WI38 (cell line): ENCODE measurements at regions not wholly inside any gene's neighbourhood (a gene's known extent, or its start where the extent isn't known, plus 50 kb on each side); places are given as distances from the start of the nearest gene placed in this dataset.
"Not testable (repeated sequence)": the region's sequence is repeated elsewhere in the genome, so short reads cannot be mapped to it uniquely, and the experiment has no call there.

Experiments
- H3K4me3 ChIP-seq: 2 replicates; pipeline ENCODE4 v1.5.1; 2011; ENCODE audit warnings: low read depth, mild to moderate bottlenecking, control low read depth, low read length
- CTCF ChIP-seq: IDR thresholded peaks from 2 replicates; pipeline ENCODE4 v1.5.1; 2012; ENCODE audit warnings: low read depth, mild to moderate bottlenecking, control low read depth, low read length

DNA sequence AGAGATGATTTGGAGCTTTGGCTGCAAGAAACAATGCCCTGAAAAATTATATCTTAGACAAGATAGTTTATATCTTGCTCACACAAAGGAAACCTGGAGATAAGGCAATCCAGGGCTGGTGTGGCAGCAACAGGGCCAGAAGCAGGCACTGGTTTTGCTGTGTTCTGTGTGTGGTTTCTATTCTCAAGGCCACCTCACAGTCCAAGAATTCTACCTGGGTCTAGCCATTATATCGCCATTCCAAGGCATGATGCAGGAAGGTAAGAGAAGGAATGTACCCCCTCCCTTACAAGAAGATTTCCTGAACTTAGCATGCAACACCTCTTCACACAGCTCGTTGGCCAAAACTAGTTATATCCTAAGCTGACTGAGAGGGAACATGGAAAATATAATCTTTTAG is 74.5 kb upstream of the MEGF10 start:
- TF ChIP-seq CTCF, result no peak
- no peak overlapping the region for H3K4me3 ChIP-seq

GRCh38 chr5:127216898-127217675 is 73.5 kb upstream of the MEGF10 start:
- no peak for TF ChIP-seq CTCF

DNA sequence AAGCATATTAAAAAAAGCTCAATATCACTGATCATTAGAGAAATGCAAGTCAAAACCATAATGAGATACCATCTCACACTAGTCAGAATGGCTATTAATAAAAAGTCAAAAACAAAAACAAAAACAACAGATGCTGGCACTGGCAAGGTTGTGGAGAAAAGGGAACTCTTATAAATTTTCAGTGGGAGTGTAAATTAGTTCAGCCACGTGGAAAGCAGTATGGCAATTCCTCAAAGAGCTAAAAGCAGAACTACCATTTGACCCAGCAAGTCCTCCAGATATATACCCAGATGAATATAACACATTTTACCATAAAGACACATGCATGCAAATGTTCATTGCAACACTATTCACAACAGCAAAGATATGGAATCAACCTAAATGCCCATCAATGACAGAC is 68.7 kb upstream of the MEGF10 start:
- H3K4me3 ChIP-seq, result not testable (repeated sequence)

More at GRCh38 chr5:127216898-127217675, 73.5 kb upstream of the MEGF10 start:
- H3K4me3 ChIP-seq, result no peak overlapping the region

- H3K4me3 ChIP-seq, result not testable (repeated sequence)
These were observed 67.9 kb upstream of the MEGF10 start for GRCh38 chr5:127222571-127223156.

- no peak overlapping the region for H3K4me3 ChIP-seq
- TF ChIP-seq CTCF, result no peak
These were observed 67.2 kb upstream of the MEGF10 start for GRCh38 chr5:127223256-127223974.

DNA sequence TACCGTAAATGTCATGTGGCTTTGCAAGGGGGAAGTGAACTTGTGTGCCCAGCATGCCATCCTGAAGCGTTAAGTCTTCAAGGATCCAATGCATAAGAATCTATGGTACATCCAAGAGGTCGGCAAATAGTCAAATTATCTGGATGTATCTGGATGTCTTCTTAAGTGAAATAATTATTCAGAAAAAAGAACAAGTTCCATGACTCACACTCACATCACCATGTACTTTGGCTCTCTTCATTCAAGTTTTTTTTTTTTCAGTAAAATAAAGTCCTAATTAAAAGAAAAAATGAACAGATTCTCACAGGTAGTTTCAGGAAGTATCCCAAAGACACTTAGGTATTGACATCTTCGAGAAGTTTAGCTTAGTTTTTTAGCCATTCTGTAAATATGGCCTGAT is 62.7 kb upstream of the MEGF10 start:
- H3K4me3 ChIP-seq, result no peak overlapping the region
- no peak for TF ChIP-seq CTCF

- H3K4me3 ChIP-seq, result peak overlapping the region; percentile 63
- TF ChIP-seq CTCF, result no peak
These were observed 61.9 kb upstream of the MEGF10 start for GRCh38 chr5:127228540-127229184.
